GM10266 (cell line): ENCODE measurements at regions not wholly inside any gene's neighbourhood (a gene's known extent, or its start where the extent isn't known, plus 50 kb on each side); places are given as distances from the start of the nearest gene placed in this dataset.

Source experiments
- DNase-seq: peaks from one replicate; pipeline ENCODE4 v3.0.0; 2012; ENCODE audit errors: extremely low spot score
- TF ChIP-seq, protein P1 (sequence below): IDR thresholded peaks from 2 replicates; pipeline ENCODE4 v1.5.1; 2012; ENCODE audit warnings: mild to moderate bottlenecking, low read depth; ENCODE audit not compliant: control insufficient read depth, insufficient read depth; ENCODE audit errors: missing control alignments

GRCh38 chr16:5321930-5322329, 224.3 kb upstream of the EEF2KMT start:
- DNase-seq = no peak
- TF ChIP-seq, protein P1, sequence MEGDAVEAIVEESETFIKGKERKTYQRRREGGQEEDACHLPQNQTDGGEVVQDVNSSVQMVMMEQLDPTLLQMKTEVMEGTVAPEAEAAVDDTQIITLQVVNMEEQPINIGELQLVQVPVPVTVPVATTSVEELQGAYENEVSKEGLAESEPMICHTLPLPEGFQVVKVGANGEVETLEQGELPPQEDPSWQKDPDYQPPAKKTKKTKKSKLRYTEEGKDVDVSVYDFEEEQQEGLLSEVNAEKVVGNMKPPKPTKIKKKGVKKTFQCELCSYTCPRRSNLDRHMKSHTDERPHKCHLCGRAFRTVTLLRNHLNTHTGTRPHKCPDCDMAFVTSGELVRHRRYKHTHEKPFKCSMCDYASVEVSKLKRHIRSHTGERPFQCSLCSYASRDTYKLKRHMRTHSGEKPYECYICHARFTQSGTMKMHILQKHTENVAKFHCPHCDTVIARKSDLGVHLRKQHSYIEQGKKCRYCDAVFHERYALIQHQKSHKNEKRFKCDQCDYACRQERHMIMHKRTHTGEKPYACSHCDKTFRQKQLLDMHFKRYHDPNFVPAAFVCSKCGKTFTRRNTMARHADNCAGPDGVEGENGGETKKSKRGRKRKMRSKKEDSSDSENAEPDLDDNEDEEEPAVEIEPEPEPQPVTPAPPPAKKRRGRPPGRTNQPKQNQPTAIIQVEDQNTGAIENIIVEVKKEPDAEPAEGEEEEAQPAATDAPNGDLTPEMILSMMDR = no peak

- TF ChIP-seq, protein P1 = no peak
- DNase-seq = no peak
These were observed 222.2 kb upstream of the EEF2KMT start for GRCh38 chr16:5319799-5320198.

GRCh38 chr16:5315914-5316313, 218.3 kb upstream of the EEF2KMT start:
- TF ChIP-seq, protein P1 = no peak
- no peak for DNase-seq

DNA sequence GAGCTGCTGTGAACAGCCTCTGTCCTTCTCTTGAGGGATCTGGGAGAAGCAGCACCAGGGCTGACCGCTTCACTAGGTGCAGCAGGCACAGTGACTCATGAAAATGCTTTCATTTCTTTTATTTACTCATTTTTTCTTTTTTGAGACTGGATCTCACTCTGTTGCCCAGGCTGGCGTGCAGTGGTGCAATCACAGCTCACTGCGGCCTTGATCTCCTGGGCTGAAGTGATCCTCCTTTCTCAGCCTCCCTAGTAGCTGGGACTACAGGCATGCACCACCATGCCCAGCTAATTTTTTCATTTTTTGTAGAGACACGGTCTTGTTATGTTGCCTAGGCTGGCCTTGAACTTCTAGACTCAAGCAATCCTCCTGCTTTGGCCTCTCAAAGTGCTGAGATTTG, 216.8 kb upstream of the EEF2KMT start:
- no peak for DNase-seq

DNA sequence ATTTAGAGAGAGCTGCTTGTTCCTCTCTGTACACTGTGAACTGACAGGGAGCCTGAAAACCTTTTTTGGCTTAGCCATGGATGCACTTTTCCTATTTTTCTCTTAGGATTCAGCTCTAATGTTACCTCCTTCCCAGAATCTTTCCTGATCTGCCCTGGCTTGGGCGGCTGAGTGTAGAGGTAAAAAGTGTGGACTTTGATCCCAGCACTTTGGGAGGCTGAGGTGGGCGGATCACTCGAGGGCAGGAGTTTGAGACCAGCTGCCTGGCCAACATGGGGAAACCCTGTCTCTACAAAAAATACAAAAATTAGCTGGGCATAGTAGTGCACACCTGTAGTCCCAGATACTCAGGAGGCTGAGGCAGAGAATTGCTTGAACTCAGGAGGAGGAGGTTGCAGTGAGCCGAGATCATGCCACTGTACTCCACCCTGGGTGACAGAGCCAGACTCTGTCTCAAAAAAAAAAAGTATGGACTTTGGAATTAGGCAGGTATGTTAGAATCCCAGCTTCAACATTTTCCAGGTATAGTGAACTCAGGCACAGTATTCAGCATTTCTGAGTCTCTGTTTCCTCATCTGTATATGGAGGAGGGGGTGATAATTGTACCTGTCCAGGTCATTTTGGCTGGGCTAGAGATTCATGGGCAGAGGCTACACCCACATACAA, 212.5 kb upstream of the EEF2KMT start:
- TF ChIP-seq, protein P1 = no peak
- no peak for DNase-seq

More for the DNA sequence above, 216.8 kb upstream of the EEF2KMT start:
- TF ChIP-seq, protein P1 = no peak

- TF ChIP-seq, protein P1 = no peak
- DNase-seq = no peak
These were observed 207.4 kb upstream of the EEF2KMT start for GRCh38 chr16:5305023-5305422.

DNA sequence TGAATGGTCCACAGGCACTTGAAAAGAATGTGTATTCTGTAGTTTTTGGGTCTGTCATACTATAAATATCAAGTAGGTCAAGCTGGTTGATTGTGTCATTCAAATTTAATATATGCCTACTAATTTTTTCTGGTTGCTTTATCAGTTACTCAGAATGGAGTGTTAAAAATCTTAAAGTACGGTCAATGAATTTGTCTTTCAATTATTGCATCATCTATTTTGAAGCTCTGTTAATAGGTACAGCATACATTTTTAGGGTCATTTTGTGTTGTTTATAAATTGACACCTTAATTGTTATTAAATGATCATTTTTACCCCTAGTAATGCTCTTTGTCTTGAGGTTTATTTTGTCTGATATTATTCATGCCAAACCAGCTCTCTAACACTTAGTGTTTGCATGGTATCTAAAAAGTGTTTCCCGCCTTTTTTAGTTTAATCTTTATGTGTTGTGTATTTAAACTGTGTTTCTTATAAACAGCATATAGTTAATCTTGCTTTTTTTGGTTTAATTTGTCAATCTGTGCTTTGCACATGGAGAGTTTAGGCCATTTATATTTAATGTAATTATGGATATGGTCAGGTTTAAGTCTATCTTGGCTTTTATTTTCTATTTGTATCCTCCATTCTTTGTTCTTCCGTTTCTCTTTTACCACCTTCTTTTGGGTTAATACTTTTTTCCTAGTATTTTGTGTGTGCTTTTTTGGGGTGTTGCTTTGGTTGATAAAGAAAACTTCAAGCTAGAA, 204.9 kb upstream of the EEF2KMT start:
- no peak for DNase-seq
- TF ChIP-seq, protein P1 = no peak
